SH-SY5Y (cell line): ENCODE measurements at regions not wholly inside any gene's neighbourhood (a gene's known extent, or its start where the extent isn't known, plus 50 kb on each side); places are given as distances from the start of the nearest gene placed in this dataset.

Source experiments
- GATA2 ChIP-seq: IDR thresholded peaks from 2 replicates; pipeline ENCODE4 v1.6.1; 2011; ENCODE audit warnings: mild to moderate bottlenecking, low read depth, low read length
- GATA3 ChIP-seq: IDR thresholded peaks from 2 replicates; pipeline ENCODE4 v1.6.1; 2011; ENCODE audit warnings: low read depth, mild to moderate bottlenecking, low read length, moderate library complexity

DNA sequence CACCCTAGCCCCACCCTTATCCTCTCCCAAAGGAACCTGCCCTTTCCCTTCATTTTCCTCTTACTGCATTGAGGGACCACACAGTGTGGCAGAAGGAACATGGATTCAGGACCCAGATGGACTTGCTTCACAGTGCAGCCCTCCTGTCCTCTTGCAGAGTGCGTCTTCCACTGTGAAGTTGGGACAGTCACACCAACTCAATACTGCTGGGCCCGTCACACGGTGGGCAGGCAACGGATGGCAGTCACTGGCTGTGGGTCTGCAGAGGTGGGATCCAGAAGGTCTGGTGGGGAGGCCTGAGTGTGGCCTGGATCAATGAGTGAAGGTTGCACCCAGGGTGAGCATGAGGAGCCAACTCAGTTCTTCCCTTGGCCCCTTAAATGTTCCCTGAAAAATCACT is 129.9 kb upstream of the B3GAT1 start:
- no peak for TF ChIP-seq GATA2
- TF ChIP-seq GATA3, result no peak
